IMR-90 (cell line): ENCODE measurements at regions not wholly inside any gene's neighbourhood (a gene's known extent, or its start where the extent isn't known, plus 50 kb on each side); places are given as distances from the start of the nearest gene placed in this dataset.

ENCODE experiments used
- ATAC-seq: fragments of 200-7000 bp; cut with Tn5 transposase; 2 replicates; pipeline ENCODE4 v1.9.1; 2020; ENCODE audit warnings: low read depth, mild to moderate bottlenecking, moderate library complexity
- BruUV-seq: library from RNA; stranded (reverse); fragments of 400-500 nt; replicated peaks from 2 replicates; lab custom pipeline; 2021; lab: Mats Ljungman, UMichigan
- CTCF ChIA-PET: fragments of 300-600 bp; formaldehyde crosslinking; extraction: SDS; loops from one replicate; lab custom pipeline; 2021; ENCODE audit warnings: antibody characterized with exemption; lab: Yijun Ruan, JAX
- POLR2A ChIA-PET: fragments of 300-600 bp; sonication (Branson Sonifier 250); formaldehyde crosslinking; loops from one replicate; lab custom pipeline; 2022; ENCODE audit warnings: antibody characterized with exemption; ENCODE audit not compliant: unreplicated experiment; lab: Charles Lee
- DNase-seq: peaks from one replicate; pipeline ENCODE4 v3.0.0; 2013
- H2AFZ ChIP-seq: replicated peaks from 2 replicates; pipeline ENCODE3; 2013; ENCODE audit warnings: low read length, mild to moderate bottlenecking; ENCODE audit not compliant: poor library complexity
- H2AK5ac ChIP-seq: 2 replicates; pipeline ENCODE4 v1.6.1; 2013; ENCODE audit warnings: low read depth, low read length, inconsistent platforms
- H2AK9ac ChIP-seq: replicated peaks from 2 replicates; pipeline ENCODE3; 2013; ENCODE audit warnings: mild to moderate bottlenecking, low read depth, low read length, moderate library complexity; ENCODE audit not compliant: poor library complexity
- H2BK120ac ChIP-seq: 2 replicates; pipeline ENCODE4 v1.6.1; 2013; ENCODE audit warnings: low read depth, low read length, inconsistent platforms
- H2BK15ac ChIP-seq: 3 replicates; pipeline ENCODE4 v1.6.1; 2013; ENCODE audit warnings: low read depth, low read length, inconsistent platforms
- H2BK20ac ChIP-seq: 2 replicates; pipeline ENCODE4 v1.6.1; 2013; ENCODE audit warnings: low read depth, mild to moderate bottlenecking, inconsistent platforms, low read length, moderate library complexity
- H2BK5ac ChIP-seq: 2 replicates; pipeline ENCODE4 v1.6.1; 2013; ENCODE audit warnings: mild to moderate bottlenecking, low read depth, low read length, inconsistent platforms; ENCODE audit not compliant: poor library complexity, severe bottlenecking
- H3K14ac ChIP-seq: replicated peaks from 2 replicates; pipeline ENCODE4 v1.6.1; 2013; ENCODE audit warnings: low read depth, low read length, inconsistent platforms
- H3K18ac ChIP-seq: 2 replicates; pipeline ENCODE4 v1.6.1; 2013; ENCODE audit warnings: low read depth, low read length, control low read depth
- H3K23ac ChIP-seq: 2 replicates; pipeline ENCODE4 v1.6.1; 2013; ENCODE audit warnings: low read depth, low read length, inconsistent platforms
- H3K27ac ChIP-seq: 2 replicates; pipeline ENCODE4 v1.5.1; 2013; ENCODE audit warnings: mild to moderate bottlenecking, control low read depth, low read length; ENCODE audit not compliant: insufficient read depth
- H3K27me3 ChIP-seq: 2 replicates; pipeline ENCODE4 v1.6.1; 2013; ENCODE audit warnings: low read length; ENCODE audit not compliant: control insufficient read depth, insufficient read depth
- H3K36me3 ChIP-seq: 2 replicates; pipeline ENCODE4 v1.6.1; 2013; ENCODE audit warnings: low read length, mixed read lengths; ENCODE audit not compliant: control insufficient read depth, insufficient read depth
- H3K4ac ChIP-seq: 2 replicates; pipeline ENCODE4 v1.6.1; 2013; ENCODE audit warnings: low read depth, low read length, inconsistent platforms
- H3K4me1 ChIP-seq: 2 replicates; pipeline ENCODE4 v1.6.1; 2013; ENCODE audit warnings: low read length, mixed read lengths; ENCODE audit not compliant: control insufficient read depth, insufficient read depth
- H3K4me2 ChIP-seq: 2 replicates; pipeline ENCODE4 v1.6.1; 2013; ENCODE audit warnings: low read depth, mild to moderate bottlenecking, control low read depth, low read length, moderate library complexity
- H3K4me3 ChIP-seq: 2 replicates; pipeline ENCODE4 v1.5.1; 2013; ENCODE audit warnings: low read depth, mild to moderate bottlenecking, control low read depth, low read length, moderate library complexity; ENCODE audit not compliant: insufficient read depth
- H3K56ac ChIP-seq: 2 replicates; pipeline ENCODE4 v1.6.1; 2013; ENCODE audit warnings: low read length, inconsistent platforms; ENCODE audit not compliant: insufficient read depth; ENCODE audit errors: extremely low read depth
- H3K79me1 ChIP-seq, 2 experiments: 2 replicates each; pipeline ENCODE4 v1.6.1; 2013; ENCODE audit warnings: low read length in 2 of 2, inconsistent platforms in 1 of 2, low read depth in 1 of 2
- H3K9ac ChIP-seq: 2 replicates; pipeline ENCODE4 v1.6.1; 2013; ENCODE audit warnings: low read depth, low read length, control low read depth
- H3K9me1 ChIP-seq: 2 replicates; pipeline ENCODE4 v1.6.1; 2013; ENCODE audit warnings: low read length, inconsistent platforms; ENCODE audit not compliant: insufficient read depth
- H3K9me3 ChIP-seq: 2 replicates; pipeline ENCODE4 v1.6.1; 2013; ENCODE audit warnings: low read length; ENCODE audit not compliant: control insufficient read depth, insufficient read depth
- H4K20me1 ChIP-seq: 2 replicates; pipeline ENCODE4 v1.6.1; 2013; ENCODE audit warnings: low read length, inconsistent platforms; ENCODE audit not compliant: insufficient read depth
- H4K5ac ChIP-seq: 2 replicates; pipeline ENCODE4 v1.6.1; 2013; ENCODE audit warnings: mild to moderate bottlenecking, low read depth, low read length, control low read depth
- H4K8ac ChIP-seq, 2 experiments: 2 replicates each; pipeline ENCODE4 v1.6.1; 2013; ENCODE audit warnings: low read depth in 2 of 2, low read length in 2 of 2, control low read depth in 1 of 2, inconsistent platforms in 1 of 2
- H4K91ac ChIP-seq: 2 replicates; pipeline ENCODE4 v1.6.1; 2013; ENCODE audit warnings: low read depth, low read length, inconsistent platforms; ENCODE audit not compliant: insufficient read depth
- BHLHE40 ChIP-seq: fragments of 150-350 bp; IDR thresholded peaks from 2 replicates; pipeline ENCODE4 v1.6.1; 2016; ENCODE audit warnings: mild to moderate bottlenecking, low read depth, low read length
- CEBPB ChIP-seq: IDR thresholded peaks from 2 replicates; pipeline ENCODE4 v1.6.1; 2012; ENCODE audit warnings: low read depth, low read length, improper control_type of control experiment
- CHD1 ChIP-seq: IDR thresholded peaks from 2 replicates; pipeline ENCODE4 v1.6.1; 2012; ENCODE audit warnings: low read depth, low read length, improper control_type of control experiment
- CTCF ChIP-seq: conservative IDR thresholded peaks from 2 replicates; pipeline ENCODE4 v1.5.1; 2012; ENCODE audit warnings: mild to moderate bottlenecking, low read depth, low read length, improper control_type of control experiment
- FOS ChIP-seq: fragments of 150-350 bp; IDR thresholded peaks from 2 replicates; pipeline ENCODE4 v1.6.1; 2016; ENCODE audit warnings: low read depth, low read length
- MAFK ChIP-seq: IDR thresholded peaks from 2 replicates; pipeline ENCODE4 v1.6.1; 2012; ENCODE audit warnings: low read depth, low read length, improper control_type of control experiment
- MXI1 ChIP-seq: IDR thresholded peaks from 2 replicates; pipeline ENCODE4 v1.6.1; 2012; ENCODE audit warnings: low read depth, mild to moderate bottlenecking, low read length, moderate library complexity, borderline replicate concordance
- NFE2L2 ChIP-seq: fragments of 150-350 bp; IDR thresholded peaks from 2 replicates; pipeline ENCODE4 v1.6.1; 2016; ENCODE audit warnings: low read depth, mild to moderate bottlenecking, low read length
- POLR2A ChIP-seq: IDR thresholded peaks from 2 replicates; pipeline ENCODE4 v1.6.1; 2012; ENCODE audit warnings: mild to moderate bottlenecking, low read depth, low read length
- RAD21 ChIP-seq: IDR thresholded peaks from 2 replicates; pipeline ENCODE4 v1.6.1; 2012; ENCODE audit warnings: low read length, improper control_type of control experiment
- RCOR1 ChIP-seq: IDR thresholded peaks from 2 replicates; pipeline ENCODE4 v1.6.1; 2012; ENCODE audit warnings: mild to moderate bottlenecking, low read length, improper control_type of control experiment; ENCODE audit not compliant: insufficient replicate concordance
- RFX5 ChIP-seq: IDR thresholded peaks from 2 replicates; pipeline ENCODE4 v1.8.0; 2012; ENCODE audit warnings: low read depth, mild to moderate bottlenecking, low read length, moderate library complexity
- SMC3 ChIP-seq: fragments of 150-350 bp; IDR thresholded peaks from 2 replicates; pipeline ENCODE4 v1.6.1; 2016; ENCODE audit warnings: low read depth, mild to moderate bottlenecking, antibody characterized with exemption, low read length, moderate library complexity
- USF2 ChIP-seq: fragments of 150-350 bp; IDR thresholded peaks from 2 replicates; pipeline ENCODE4 v1.6.1; 2017; ENCODE audit warnings: mild to moderate bottlenecking, antibody characterized with exemption, low read length, low read depth
- WGBS, 2 experiments: methylation state at CpG; one replicate each; pipeline versions ENCODE4 v1.1.5 to v1.1.7; 2013; ENCODE audit warnings: missing lambda C conversion rate in 2 of 2; ENCODE audit not compliant: insufficient read length in 1 of 2; ENCODE audit errors: extremely low coverage in 2 of 2; 5-methylcytosine and 5-hydroxymethylcytosine counted together
- dilution Hi-C: fragments of 300-500 bp; cut with HindIII; formaldehyde crosslinking; loops from one replicate; pipeline ENCODE4 v1.14.3; 2018; ENCODE audit warnings: low sequenced_read_pairs; ENCODE audit not compliant: unreplicated experiment
- in situ Hi-C: fragments of 300-500 bp; cut with MboI; formaldehyde crosslinking; loops from 3 replicates; pipeline ENCODE4 v1.14.3; 2019; ENCODE audit warnings: low sequenced_read_pairs, inconsistent platforms, mixed read lengths
- intact Hi-C: fragments of 100-400 bp; cut with micrococcal nuclease; formaldehyde crosslinking; loops from 2 replicates; pipeline ENCODE4 v1.10.0; 2022

GRCh38 chr2:186085226-186085625 is 346.6 kb downstream of the FSIP2 start:
- Histone ChIP-seq H3K36me3 (no peaks in the 10 kb centered on the region), H3K9me3 (no peaks in the 10 kb centered on the region), H3K23ac (no peak overlapping the region), H2BK15ac (no peak overlapping the region), H2AK9ac (no peak overlapping the region), H3K4me1 (no peaks in the 10 kb centered on the region), H3K4ac (no peak overlapping the region), H2BK120ac (no peak overlapping the region), H3K18ac (no peak overlapping the region), H3K4me2 (no peak overlapping the region), H3K27me3 (no peaks in the 10 kb centered on the region), H2AFZ (no peak overlapping the region), H4K91ac (no peak overlapping the region), H3K9me1 (no peaks in the 10 kb centered on the region), H3K27ac (no peak overlapping the region), H3K9ac (no peak overlapping the region), H3K4me3 (no peak overlapping the region), H2AK5ac (no peak overlapping the region), H2BK20ac (no peak overlapping the region), H3K14ac (no peak overlapping the region), H3K56ac (no peak overlapping the region), H3K79me1 (no peaks in the 10 kb centered on the region), H4K8ac (no peak overlapping the region), H4K5ac (no peak overlapping the region), H4K20me1 (no peaks in the 10 kb centered on the region), H2BK5ac (no peak overlapping the region)
- DNase-seq: no peak
- intact Hi-C loops: no loop called here
- ATAC-seq: no peak
- POLR2A ChIA-PET: no interaction called here
- BruUV-seq: no TSS peak
- in situ Hi-C loops: no loop called here
- CTCF ChIA-PET: no interaction called here
- TF ChIP-seq CTCF (no peak), CEBPB (no peak), RAD21 (no peak), CHD1 (no peak), NFE2L2 (no peak), MAFK (no peak), BHLHE40 (no peak), MXI1 (no peak), POLR2A (no peak), RFX5 (no peak), USF2 (no peak), SMC3 (no peak), FOS (no peak), RCOR1 (no peak)
- no CpG with 5 or more reads among the region's 1 CpG for WGBS, 2 experiments
- dilution Hi-C loops: no loop called here
